Ectodermal cell (in vitro differentiated cells): ENCODE measurements at regions not wholly inside any gene's neighbourhood (a gene's known extent, or its start where the extent isn't known, plus 50 kb on each side); places are given as distances from the start of the nearest gene placed in this dataset.

Experiments
- H3K27ac ChIP-seq: 2 replicates; pipeline ENCODE4 v1.7.0; 2013; ENCODE audit warnings: mild to moderate bottlenecking, low read depth, low read length; ENCODE audit not compliant: insufficient read depth, poor library complexity, severe bottlenecking
- H3K27me3 ChIP-seq: 2 replicates; pipeline ENCODE4 v1.7.0; 2013; ENCODE audit warnings: mild to moderate bottlenecking, low read length; ENCODE audit not compliant: insufficient read depth, control insufficient read depth, poor library complexity, severe bottlenecking
- H3K36me3 ChIP-seq: one replicate; pipeline ENCODE4 v1.7.0; 2013; ENCODE audit warnings: low read length; ENCODE audit not compliant: control insufficient read depth, insufficient read depth
- H3K4me1 ChIP-seq: one replicate; pipeline ENCODE4 v1.7.0; 2013; ENCODE audit warnings: low read length; ENCODE audit not compliant: control insufficient read depth, insufficient read depth
- H3K4me3 ChIP-seq: 2 replicates; pipeline ENCODE4 v1.7.0; 2013; ENCODE audit warnings: low read depth, low read length, control low read depth; ENCODE audit not compliant: insufficient read depth
- H3K9me3 ChIP-seq: 2 replicates; pipeline ENCODE4 v1.7.0; 2013; ENCODE audit warnings: mild to moderate bottlenecking, low read length, moderate library complexity; ENCODE audit not compliant: control insufficient read depth
- WGBS, 2 experiments: methylation state at CpG; one replicate each; pipeline ENCODE4 v1.1.7; 2013; ENCODE audit warnings: missing lambda C conversion rate in 2 of 2; 5-methylcytosine and 5-hydroxymethylcytosine counted together

- H3K36me3 ChIP-seq: no peaks in the 10 kb centered on the region
- H3K4me3 ChIP-seq: no peak overlapping the region
- H3K4me1 ChIP-seq: peaks cover under 1% of the 10 kb centered on the region
- WGBS, 2 experiments: 95% methylated on average over 7 of the region's 7 CpGs
- no peak overlapping the region for H3K27ac ChIP-seq
- H3K27me3 ChIP-seq: no peaks in the 10 kb centered on the region
- H3K9me3 ChIP-seq: no peaks in the 10 kb centered on the region
These were observed 357.9 kb downstream of the RPS24 start for GRCh38 chr10:78391585-78391984.

DNA sequence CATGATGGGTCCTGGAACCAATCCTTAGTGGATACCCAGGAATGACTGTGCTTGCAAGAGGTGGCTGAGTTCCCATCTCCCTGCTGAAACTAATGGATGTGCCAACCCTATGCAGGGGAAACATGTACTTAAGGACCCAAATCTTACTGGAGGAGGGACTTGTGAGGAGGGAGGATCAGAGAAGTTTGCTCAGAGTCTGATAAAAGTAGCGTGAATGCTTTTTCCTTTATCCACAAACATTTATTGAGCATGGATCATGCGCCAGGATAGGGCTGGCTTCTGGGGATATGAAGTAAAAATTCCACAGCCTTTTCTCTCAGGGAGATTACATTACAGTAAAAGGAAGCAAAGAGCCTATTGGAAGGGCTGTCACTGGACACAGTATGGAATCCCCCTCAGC, 358.5 kb downstream of the RPS24 start:
- 92 to 94% methylated on average over 2 of the region's 2 CpGs for WGBS, 2 experiments
- Histone ChIP-seq H3K4me3 (no peak overlapping the region), H3K4me1 (peaks cover 6% of the 10 kb centered on the region)

GRCh38 chr10:78393094-78393493, 359.4 kb downstream of the RPS24 start:
- Histone ChIP-seq H3K4me1 (peaks cover 8% of the 10 kb centered on the region), H3K36me3 (no peaks in the 10 kb centered on the region), H3K9me3 (no peaks in the 10 kb centered on the region), H3K27ac (no peak overlapping the region), H3K27me3 (no peaks in the 10 kb centered on the region), H3K4me3 (no peak overlapping the region)

More for the DNA sequence above, 358.5 kb downstream of the RPS24 start:
- no peak overlapping the region for H3K27ac ChIP-seq
- no peaks in the 10 kb centered on the region for H3K36me3 ChIP-seq
- H3K9me3 ChIP-seq: no peaks in the 10 kb centered on the region
- no peaks in the 10 kb centered on the region for H3K27me3 ChIP-seq

DNA sequence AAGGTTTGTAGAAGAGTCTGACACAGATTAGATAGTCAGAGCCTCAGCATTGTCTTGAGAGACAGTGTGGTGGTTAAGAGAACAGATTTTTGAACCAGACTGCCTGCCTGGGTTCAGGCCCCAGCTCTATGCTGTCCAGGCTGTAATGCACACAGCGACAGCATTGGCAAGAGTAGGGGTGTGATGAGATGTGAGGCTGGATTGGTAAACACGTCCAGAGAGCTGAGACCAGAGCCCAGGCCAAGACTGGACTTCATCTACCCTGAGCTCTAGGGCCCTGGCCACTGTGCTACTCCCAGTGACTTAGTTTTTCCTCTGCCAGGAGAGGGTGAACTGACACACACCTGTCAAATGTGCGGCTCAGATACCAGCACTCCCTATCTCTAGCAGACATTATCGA, 360.4 kb downstream of the RPS24 start:
- Histone ChIP-seq H3K9me3 (no peaks in the 10 kb centered on the region), H3K27me3 (no peaks in the 10 kb centered on the region), H3K4me1 (peaks cover 8% of the 10 kb centered on the region), H3K4me3 (no peak overlapping the region), H3K27ac (no peak overlapping the region), H3K36me3 (no peaks in the 10 kb centered on the region)
- WGBS, 2 experiments: 91 to 93% methylated on average over 4 of the region's 4 CpGs

DNA sequence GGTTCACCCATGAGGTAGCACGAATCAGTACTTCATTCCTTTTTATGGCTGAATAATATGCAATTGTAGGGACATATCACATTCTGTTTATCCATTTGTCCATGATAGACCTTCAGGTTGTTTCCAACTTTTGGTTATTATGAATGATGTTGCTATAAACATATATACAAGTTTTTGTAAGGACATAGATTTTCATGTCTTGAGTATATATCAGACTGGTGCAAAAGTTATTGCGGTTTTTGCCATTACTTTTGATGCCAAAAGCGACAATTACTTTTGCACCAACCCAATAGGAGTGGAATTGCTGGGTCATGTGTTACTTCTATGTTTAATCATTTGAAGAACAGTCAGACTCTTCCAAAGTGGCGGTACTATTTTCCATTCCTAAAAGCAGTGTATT, 361.5 kb downstream of the RPS24 start:
- Histone ChIP-seq H3K9me3 (no peaks in the 10 kb centered on the region), H3K27ac (no peak overlapping the region), H3K36me3 (no peaks in the 10 kb centered on the region), H3K4me1 (peaks cover 8% of the 10 kb centered on the region), H3K27me3 (no peaks in the 10 kb centered on the region), H3K4me3 (no peak overlapping the region)
- 93 to 98% methylated on average over 2 to 4 of the region's 4 CpGs for WGBS, 2 experiments

- H3K4me1 ChIP-seq: peaks cover 13% of the 10 kb centered on the region
- no peaks in the 10 kb centered on the region for H3K9me3 ChIP-seq
- H3K27ac ChIP-seq: no peak overlapping the region
- H3K36me3 ChIP-seq: no peaks in the 10 kb centered on the region
- H3K4me3 ChIP-seq: no peak overlapping the region
- WGBS, 2 experiments: 27 to 54% methylated on average over 3 to 4 of the region's 4 CpGs
- no peaks in the 10 kb centered on the region for H3K27me3 ChIP-seq
These were observed 363.1 kb downstream of the RPS24 start for GRCh38 chr10:78396754-78397153.

- Histone ChIP-seq H3K27me3 (no peaks in the 10 kb centered on the region), H3K4me3 (no peak overlapping the region), H3K36me3 (no peaks in the 10 kb centered on the region), H3K4me1 (peaks cover 24% of the 10 kb centered on the region), H3K9me3 (no peaks in the 10 kb centered on the region), H3K27ac (no peak overlapping the region)
- WGBS, 2 experiments: 87 to 96% methylated on average over 2 of the region's 2 CpGs
These were observed 364.1 kb downstream of the RPS24 start for GRCh38 chr10:78397786-78398185.

DNA sequence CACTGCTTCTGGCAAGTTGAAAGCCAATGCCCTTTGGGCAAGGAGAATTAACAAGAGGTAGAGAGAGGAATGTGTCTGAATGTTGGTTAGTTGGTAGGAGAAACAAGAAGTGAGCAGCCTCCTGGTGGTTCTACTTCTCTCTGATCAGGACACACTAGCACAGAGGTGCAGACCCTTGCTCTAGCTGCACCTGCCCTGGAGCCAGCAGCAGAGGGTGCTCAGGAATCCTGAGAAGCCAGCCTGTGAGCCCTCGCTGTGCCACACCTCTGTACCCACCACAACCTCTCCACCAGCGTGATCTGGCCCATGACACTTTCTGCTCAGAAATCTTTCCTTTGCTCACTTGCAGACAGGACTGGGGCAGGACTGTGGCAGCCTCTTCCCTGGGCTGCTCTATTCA, 364.7 kb downstream of the RPS24 start:
- Histone ChIP-seq H3K4me1 (peaks cover 26% of the 10 kb centered on the region), H3K4me3 (no peak overlapping the region), H3K27ac (no peak overlapping the region), H3K9me3 (no peaks in the 10 kb centered on the region), H3K27me3 (no peaks in the 10 kb centered on the region), H3K36me3 (no peaks in the 10 kb centered on the region)
- 88 to 91% methylated on average over 2 of the region's 2 CpGs for WGBS, 2 experiments

DNA sequence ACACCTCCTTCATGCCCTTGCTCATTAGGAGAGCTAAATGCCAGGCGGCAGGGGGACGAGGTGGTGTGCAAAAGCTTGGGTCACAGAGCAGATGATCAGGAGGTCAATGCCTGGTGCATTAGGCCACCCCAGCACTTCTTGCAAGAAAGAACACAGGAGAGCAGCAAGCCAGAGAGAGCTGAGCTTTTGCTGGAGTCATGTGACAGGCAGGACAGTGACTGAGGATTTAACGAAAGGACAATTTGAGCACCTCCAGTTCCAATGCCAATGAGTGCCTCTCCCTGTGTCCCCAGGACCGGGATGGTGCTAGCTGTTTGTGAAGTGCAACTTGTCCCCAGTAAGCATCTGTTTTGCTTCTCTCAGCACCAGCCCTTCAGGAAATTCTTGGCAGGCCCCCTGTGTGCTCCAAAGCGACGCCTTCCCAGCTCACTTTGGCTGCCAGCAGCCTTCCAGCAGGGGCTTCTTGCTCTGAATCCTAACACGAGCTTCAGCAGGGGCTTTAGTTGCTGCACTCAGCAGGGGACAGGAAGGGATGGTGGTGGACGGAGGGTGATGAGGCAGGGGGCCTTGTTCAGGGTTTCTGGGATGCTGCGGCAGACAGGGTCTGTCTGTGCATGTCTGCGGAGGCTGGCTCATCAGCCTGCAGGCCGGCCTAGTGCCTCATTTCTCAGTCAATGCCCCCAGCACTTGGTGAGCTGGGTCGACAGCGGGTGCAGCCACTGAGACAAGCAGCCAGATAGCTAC, 368.1 kb downstream of the RPS24 start:
- Histone ChIP-seq H3K9me3 (no peaks in the 10 kb centered on the region), H3K4me3 (no peak overlapping the region), H3K36me3 (no peaks in the 10 kb centered on the region), H3K27ac (peak overlapping the region; percentile 4), H3K27me3 (no peaks in the 10 kb centered on the region), H3K4me1 (peaks cover 37% of the 10 kb centered on the region)
- WGBS, 2 experiments: 38 to 48% methylated on average over 13 of the region's 13 CpGs

- no peaks in the 10 kb centered on the region for H3K36me3 ChIP-seq
- no peak overlapping the region for H3K4me3 ChIP-seq
- no peak overlapping the region for H3K27ac ChIP-seq
- WGBS, 2 experiments: 60 to 68% methylated on average over 4 of the region's 4 CpGs
- H3K9me3 ChIP-seq: no peaks in the 10 kb centered on the region
- no peaks in the 10 kb centered on the region for H3K27me3 ChIP-seq
- H3K4me1 ChIP-seq: peaks cover 33% of the 10 kb centered on the region
These were observed 368.9 kb downstream of the RPS24 start for GRCh38 chr10:78402591-78402990.

DNA sequence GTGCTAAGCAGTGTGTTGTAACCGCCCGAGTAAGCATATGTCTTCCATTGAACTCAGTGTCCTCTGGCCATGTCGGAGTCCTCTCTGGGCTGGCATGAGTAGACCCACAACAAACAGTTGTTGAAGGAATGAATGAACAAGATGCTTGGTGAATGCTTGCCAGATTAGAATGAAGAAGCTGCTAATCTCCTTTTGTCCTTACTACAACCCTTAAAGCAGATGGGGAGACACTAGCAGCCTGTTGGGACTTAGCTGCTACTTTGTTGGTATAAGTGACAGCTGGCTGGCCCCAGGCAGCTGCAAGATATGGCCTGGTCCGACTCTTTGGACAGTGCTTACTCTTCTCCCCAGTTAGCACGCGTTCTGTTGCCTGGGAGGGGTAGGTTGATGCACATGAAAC, 370.1 kb downstream of the RPS24 start:
- WGBS, 2 experiments: 91 to 94% methylated on average over 6 of the region's 6 CpGs
- no peak overlapping the region for H3K27ac ChIP-seq
- no peak overlapping the region for H3K4me3 ChIP-seq
- H3K36me3 ChIP-seq: no peaks in the 10 kb centered on the region
- no peaks in the 10 kb centered on the region for H3K27me3 ChIP-seq
- H3K4me1 ChIP-seq: peaks cover 45% of the 10 kb centered on the region
- H3K9me3 ChIP-seq: no peaks in the 10 kb centered on the region
